HepG2 (cell line): ENCODE measurements at regions not wholly inside any gene's neighbourhood (a gene's known extent, or its start where the extent isn't known, plus 50 kb on each side); places are given as distances from the start of the nearest gene placed in this dataset.

ENCODE experiments used
- ATAC-seq: fragments of 200-7000 bp; cut with Tn5 transposase; 3 replicates; pipeline ENCODE4 v1.9.1; 2020; ENCODE audit warnings: mild to moderate bottlenecking, moderate library complexity
- BruUV-seq: library from RNA; stranded (reverse); fragments of 400-500 nt; replicated peaks from 2 replicates; lab custom pipeline; 2021; lab: Mats Ljungman, UMichigan
- CTCF ChIA-PET: fragments of 300-600 bp; formaldehyde crosslinking; extraction: SDS; loops from one replicate; lab custom pipeline; 2021; ENCODE audit warnings: low total read pairs, inconsistent platforms, low intra/inter-chr PET ratio; lab: Yijun Ruan, JAX
- POLR2A ChIA-PET: fragments of 350-600 bp; sonication (Branson Sonifier 250); formaldehyde crosslinking; loops from one replicate; lab custom pipeline; 2020; ENCODE audit warnings: antibody characterized with exemption, inconsistent platforms; lab: Yijun Ruan, JAX
- DNase-seq: peaks from one replicate; pipeline ENCODE4 v3.0.0-alpha.2; 2015; ENCODE audit warnings: low spot score
- FAIRE-seq: peaks from 3 replicates; lab custom pipeline; 2011; peaks lifted over from hg19 to GRCh38; lab: Jason Lieb, UNC
- H2AFZ ChIP-seq: one replicate; pipeline ENCODE4 v1.6.1; 2011; ENCODE audit warnings: low read length, inconsistent platforms
- H3K27ac ChIP-seq: fragments of 300-600 bp; 3 replicates; pipeline ENCODE4 v1.8.0; 2011; ENCODE audit warnings: mixed run types, mild to moderate bottlenecking, mixed read lengths, low read length, inconsistent platforms; ENCODE audit not compliant: insufficient read depth; ENCODE audit errors: extremely low read length
- H3K27me3 ChIP-seq, 2 experiments: fragments of 200-600 bp in 1 of 2; 2 replicates in 1 of 2; 3 replicates in 1 of 2; pipeline versions ENCODE4 v1.6.0 to v1.8.0; 2011; ENCODE audit warnings: low read length in 2 of 2, mild to moderate bottlenecking in 2 of 2, moderate library complexity in 2 of 2, inconsistent platforms in 1 of 2; ENCODE audit not compliant: insufficient read depth in 2 of 2, control insufficient read depth in 1 of 2
- H3K36me3 ChIP-seq, 2 experiments: fragments of 200-600 bp in 1 of 2; replicated peaks in 1 of 2; 2 replicates in 1 of 2; 3 replicates in 1 of 2; pipeline versions ENCODE4 v1.5.1 to v1.8.0; 2011; ENCODE audit warnings: low read length in 2 of 2, inconsistent platforms in 1 of 2; ENCODE audit not compliant: insufficient read depth in 2 of 2, control insufficient read depth in 1 of 2
- H3K4me1 ChIP-seq: 2 replicates; pipeline ENCODE4 v1.5.1; 2012; ENCODE audit warnings: low read length, inconsistent platforms; ENCODE audit not compliant: insufficient read depth
- H3K4me2 ChIP-seq: 2 replicates; pipeline ENCODE4 v1.6.0; 2011; ENCODE audit warnings: low read depth, low read length, inconsistent platforms
- H3K4me3 ChIP-seq, 3 experiments: fragments of 200-600 bp in 1 of 3; sonication (generic), shearing (Covaris generic) in 1 of 3; replicated peaks in 1 of 3; 2 replicates each; pipeline ENCODE4 v1.5.1; 2011 to 2016; ENCODE audit warnings: low read length in 3 of 3, inconsistent platforms in 2 of 3, low read depth in 2 of 3, mild to moderate bottlenecking in 2 of 3, control low read depth in 1 of 3, mixed read lengths in 1 of 3; ENCODE audit not compliant: insufficient read depth in 1 of 3
- H3K79me2 ChIP-seq: one replicate; pipeline ENCODE4 v1.6.1; 2011; ENCODE audit warnings: low read length, inconsistent platforms; ENCODE audit not compliant: insufficient read depth
- H3K9ac ChIP-seq: 2 replicates; pipeline ENCODE4 v1.6.0; 2011; ENCODE audit warnings: mild to moderate bottlenecking, low read depth, low read length, inconsistent platforms; ENCODE audit not compliant: insufficient read depth
- H3K9me3 ChIP-seq: 2 replicates; pipeline ENCODE4 v1.5.1; 2012; ENCODE audit warnings: mild to moderate bottlenecking, low read length
- H4K20me1 ChIP-seq: 2 replicates; pipeline ENCODE4 v1.6.0; 2011; ENCODE audit warnings: inconsistent platforms, mild to moderate bottlenecking, low read length, moderate library complexity; ENCODE audit not compliant: insufficient read depth
- CEBPG ChIP-seq: IDR thresholded peaks from 2 replicates; pipeline ENCODE4 v1.6.1; 2016
- CSRNP2 ChIP-seq: sonication (generic); formaldehyde crosslinking; conservative IDR thresholded peaks from 2 replicates; pipeline ENCODE4 v1.8.0; 2022; ENCODE audit warnings: low read depth, missing genetic modification reagents
- DNMT3B ChIP-seq: conservative IDR thresholded peaks from 2 replicates; pipeline ENCODE4 v1.6.1; 2016; ENCODE audit warnings: missing biosample characterization, control low read depth
- MAFF ChIP-seq: IDR thresholded peaks from 2 replicates; pipeline ENCODE4 v1.6.1; 2011; ENCODE audit warnings: low read depth, low read length, improper control_type of control experiment
- MAFK ChIP-seq, 2 experiments: IDR thresholded peaks in 1 of 2; conservative IDR thresholded peaks in 1 of 2; 2 replicates each; pipeline ENCODE4 v1.6.1; 2011; ENCODE audit warnings: improper control_type of control experiment in 2 of 2, low read length in 2 of 2
- MLLT10 ChIP-seq: sonication (generic); formaldehyde crosslinking; IDR thresholded peaks from 2 replicates; pipeline ENCODE4 v1.4.0; 2020; ENCODE audit warnings: missing genetic modification reagents
- MTF2 ChIP-seq: sonication (generic); formaldehyde crosslinking; IDR thresholded peaks from 2 replicates; pipeline ENCODE4 v1.5.0; 2020; ENCODE audit warnings: missing genetic modification reagents, borderline replicate concordance
- MXI1 ChIP-seq: IDR thresholded peaks from 3 replicates; pipeline ENCODE4 v1.6.1; 2012; ENCODE audit warnings: low read depth, low read length, inconsistent platforms, borderline replicate concordance
- SAP130 ChIP-seq: IDR thresholded peaks from 2 replicates; pipeline ENCODE4 v1.6.1; 2016; ENCODE audit warnings: low read depth
- ZNF576 ChIP-seq: sonication (generic); formaldehyde crosslinking; IDR thresholded peaks from 2 replicates; pipeline ENCODE4 v1.4.0; 2020; ENCODE audit warnings: mild to moderate bottlenecking, missing genetic modification reagents
- WGBS: methylation state at CpG from one replicate; pipeline ENCODE4 v1.1.6; 2017; ENCODE audit warnings: low lambda C conversion rate; 5-methylcytosine and 5-hydroxymethylcytosine counted together
- in situ Hi-C: cut with HindIII; loops from 2 replicates; pipeline ENCODE4 v1.10.0; 2017; ENCODE audit warnings: low pct_unique_long_range_greater_than_20kb; ENCODE audit not compliant: extremely low pct_ligation_motif_present
- intact Hi-C: fragments of 100-400 bp; cut with micrococcal nuclease; formaldehyde crosslinking; loops from one replicate; pipeline ENCODE4 v1.10.0; 2022; ENCODE audit not compliant: unreplicated experiment

GRCh38 chr3:159513867-159514380 lies 474.7 kb upstream of the IL12A start (continued):
- no peak for TF ChIP-seq DNMT3B (CRISPR knock-in tag)
- no peak for TF ChIP-seq MLLT10
- TF ChIP-seq SAP130 (CRISPR knock-in tag) = no peak
- TF ChIP-seq MXI1 = no peak
- no peak for TF ChIP-seq MTF2 (CRISPR knock-in tag)
- TF ChIP-seq CSRNP2 = no peak
- no peak for TF ChIP-seq ZNF576 (CRISPR knock-in tag)
- TF ChIP-seq CEBPG (CRISPR knock-in tag) = no peak

- no peaks in the 10 kb centered on the region for H3K79me2 ChIP-seq
- H3K4me3 ChIP-seq = no peak overlapping the region
- no peak for ATAC-seq
- no peaks in the 10 kb centered on the region for H3K36me3 ChIP-seq
- BruUV-seq = no TSS peak
- no peak overlapping the region for H3K4me2 ChIP-seq
- CTCF ChIA-PET = no interaction called here
- H4K20me1 ChIP-seq = no peaks in the 10 kb centered on the region
- in situ Hi-C loops = no loop called here
- no peak overlapping the region for H2AFZ ChIP-seq
- no peaks in the 10 kb centered on the region for H3K27me3 ChIP-seq
- DNase-seq = no peak
- POLR2A ChIA-PET = no interaction called here
- FAIRE-seq = no peak
- no peak for TF ChIP-seq SAP130 (CRISPR knock-in tag)
- TF ChIP-seq MAFK (conservative IDR thresholded peaks at IDR 0.05 in 1 of 2, IDR thresholded peaks at IDR 0.05 in 1 of 2; ENCODE audit: low read length in 2 of 2) = peak; percentile 86 to 96
- TF ChIP-seq MAFF = peak; percentile 91
- no peaks in the 10 kb centered on the region for H3K4me1 ChIP-seq
- no peak overlapping the region for H3K27ac ChIP-seq
- WGBS = 0% methylated on average over 1 of the region's 1 CpG
- H3K9ac ChIP-seq = no peak overlapping the region
- intact Hi-C loops = no loop called here
- H3K9me3 ChIP-seq = no peaks in the 10 kb centered on the region
These were observed 471.5 kb upstream of the IL12A start for GRCh38 chr3:159517105-159517504.
